Left forelimb (tissue), 1 donor: ENCODE measurements at regions not wholly inside any gene's neighbourhood (a gene's known extent, or its start where the extent isn't known, plus 50 kb on each side); places are given as distances from the start of the nearest gene placed in this dataset.
"Not testable (repeated sequence)": the region's sequence is repeated elsewhere in the genome, so short reads cannot be mapped to it uniquely, and the experiment has no call there.

Experiments used
- DNase-seq: peaks from one replicate; pipeline ENCODE4 v3.0.0-alpha.2; 2018; ENCODE audit warnings: low spot score

DNA sequence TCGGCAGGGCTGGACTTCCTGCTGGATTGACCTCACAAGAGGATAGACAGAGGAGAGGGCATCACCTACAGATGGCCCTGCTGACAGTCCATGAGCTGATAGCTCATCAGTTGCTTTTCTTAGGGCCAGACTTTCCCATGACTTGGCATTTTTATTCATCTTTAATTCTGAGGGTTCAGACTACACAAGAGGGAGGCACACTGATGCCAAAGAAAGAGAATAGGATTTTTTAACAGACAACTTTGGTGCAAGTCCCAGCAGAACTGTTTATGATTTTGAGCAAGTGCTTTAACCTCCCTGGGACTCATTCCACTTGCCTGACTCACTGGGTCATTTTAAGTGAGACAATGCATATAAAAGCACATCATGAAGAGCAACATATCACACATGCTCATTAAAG is 299.2 kb downstream of the INSIG2 start:
- DNase-seq: no peak

DNA sequence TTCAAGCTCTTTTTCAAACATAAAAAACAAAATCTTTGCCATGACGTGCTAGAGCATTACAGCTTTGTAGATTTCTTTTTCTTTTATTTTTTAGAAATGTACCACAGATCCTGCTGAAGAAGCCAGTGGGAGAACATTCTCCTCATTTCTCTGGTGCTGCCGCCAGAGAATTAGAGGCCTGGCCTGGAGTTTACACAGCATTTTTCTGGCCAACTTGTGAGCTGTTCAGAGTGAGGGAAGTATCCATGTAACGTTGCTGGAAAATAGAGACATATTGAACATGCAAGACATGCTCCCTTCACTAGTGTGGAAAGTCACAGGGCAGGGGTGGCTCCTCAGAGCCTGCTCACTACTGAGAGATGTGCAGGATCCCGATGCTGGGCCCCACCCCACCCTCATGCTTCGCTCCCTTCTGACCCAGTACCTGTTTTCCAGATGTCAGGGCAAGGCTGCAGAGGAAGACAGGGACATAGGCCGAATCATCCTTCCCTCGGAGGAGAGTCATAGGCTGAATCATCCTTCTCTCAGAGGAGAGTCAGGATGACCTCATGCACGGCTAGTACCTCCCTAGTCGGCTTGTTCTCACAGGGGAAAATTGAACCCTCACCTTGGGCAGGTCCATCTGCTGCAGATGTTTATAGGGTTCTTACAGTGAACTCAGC is 298.5 kb downstream of the INSIG2 start:
- no peak for DNase-seq

DNA sequence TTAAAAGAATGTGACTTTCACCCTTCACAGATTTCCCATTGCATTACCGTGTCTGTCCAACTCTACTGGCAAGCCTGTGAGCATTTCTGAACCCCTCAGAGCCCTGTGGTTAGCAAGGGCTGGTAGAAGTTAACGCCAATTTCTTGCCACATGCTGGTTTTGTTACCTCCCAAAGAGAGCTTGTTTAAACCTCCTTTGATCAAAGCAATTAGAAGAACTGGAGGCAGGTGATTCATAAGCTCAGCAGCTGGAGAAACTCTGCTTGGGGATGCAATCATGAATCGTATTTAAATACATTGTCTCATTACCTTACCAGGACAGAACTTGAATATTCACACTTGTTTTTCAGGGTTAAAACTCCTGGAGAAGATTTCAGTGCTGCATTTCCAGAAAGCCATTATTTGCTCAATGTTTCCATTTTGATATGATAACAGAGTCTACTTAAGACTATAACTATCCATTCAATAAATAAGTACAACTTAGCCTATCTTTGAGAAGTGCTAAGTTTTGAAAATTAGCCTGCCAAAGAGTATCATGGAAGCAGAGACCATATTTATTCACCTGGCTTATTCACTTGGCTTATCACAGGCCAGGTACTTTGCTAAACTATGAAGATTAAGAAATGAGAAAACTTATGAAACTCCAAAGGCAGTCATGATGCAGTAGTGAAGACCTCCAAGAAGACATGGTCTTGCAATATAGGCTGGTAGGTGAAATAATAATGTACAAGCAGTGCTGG is 292.8 kb downstream of the INSIG2 start:
- no peak for DNase-seq

DNA sequence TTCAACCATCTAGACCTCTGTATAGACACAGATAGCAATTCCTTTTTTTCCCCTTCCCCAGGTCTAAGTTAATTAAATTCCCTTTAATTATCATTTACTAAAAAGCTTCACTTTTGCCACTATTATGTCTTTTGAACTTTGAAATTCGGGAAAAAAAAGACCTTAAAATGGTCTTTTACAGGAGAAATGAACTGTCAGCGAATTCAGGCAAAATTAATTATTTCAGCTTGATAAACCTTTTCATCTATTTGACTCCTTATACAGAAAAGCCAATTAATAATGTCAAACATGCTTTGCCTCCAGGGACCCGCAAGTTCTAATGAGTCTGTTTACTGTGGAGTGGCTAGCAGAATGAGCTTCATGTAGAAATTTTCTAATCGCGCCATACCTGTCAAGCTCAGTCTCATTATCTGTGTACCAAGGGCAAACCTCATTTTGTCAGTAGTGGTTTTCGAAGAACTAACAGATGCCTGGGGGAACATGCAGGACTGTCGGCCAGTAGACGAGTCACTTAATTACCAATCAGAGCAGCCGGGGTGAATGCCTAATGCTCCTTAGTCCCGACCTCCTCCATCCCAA is 287.7 kb downstream of the INSIG2 start:
- no peak for DNase-seq

DNA sequence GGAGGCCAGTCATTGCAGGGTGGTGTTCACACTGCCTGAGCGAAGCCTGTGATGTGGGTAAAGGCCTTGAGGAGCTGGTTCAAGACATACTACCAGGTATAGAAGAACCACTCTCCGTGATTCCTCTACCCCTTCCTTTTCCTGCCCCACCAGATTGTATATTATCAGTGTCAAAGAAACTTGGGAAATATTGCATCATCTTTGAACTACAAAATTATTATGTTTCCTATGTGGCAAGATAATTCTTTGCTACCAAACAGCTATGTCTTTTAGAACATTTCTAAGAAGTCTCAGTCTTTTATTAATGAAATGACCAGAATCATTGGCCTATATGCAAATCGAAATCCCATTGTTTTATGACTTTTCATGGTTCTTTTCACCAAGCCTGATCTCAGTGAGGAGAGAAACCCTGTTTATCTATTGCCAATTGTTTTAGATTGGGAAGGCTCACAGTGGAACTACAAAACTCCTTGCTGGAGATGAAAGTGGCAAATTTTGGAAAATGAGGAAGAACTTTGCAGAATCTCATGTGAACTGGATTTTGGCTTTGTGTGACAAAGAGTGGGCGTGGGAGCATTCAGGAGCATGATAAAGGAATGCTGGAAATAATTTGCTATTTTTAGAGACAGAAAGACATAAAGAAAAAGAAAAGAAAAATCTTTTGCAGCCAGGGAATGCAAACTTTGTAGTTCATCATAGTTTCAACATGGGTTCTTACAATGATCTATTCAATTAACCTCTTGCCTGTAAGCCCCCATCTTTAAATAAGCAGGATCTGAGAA is 286.9 kb downstream of the INSIG2 start:
- DNase-seq: no peak

DNA sequence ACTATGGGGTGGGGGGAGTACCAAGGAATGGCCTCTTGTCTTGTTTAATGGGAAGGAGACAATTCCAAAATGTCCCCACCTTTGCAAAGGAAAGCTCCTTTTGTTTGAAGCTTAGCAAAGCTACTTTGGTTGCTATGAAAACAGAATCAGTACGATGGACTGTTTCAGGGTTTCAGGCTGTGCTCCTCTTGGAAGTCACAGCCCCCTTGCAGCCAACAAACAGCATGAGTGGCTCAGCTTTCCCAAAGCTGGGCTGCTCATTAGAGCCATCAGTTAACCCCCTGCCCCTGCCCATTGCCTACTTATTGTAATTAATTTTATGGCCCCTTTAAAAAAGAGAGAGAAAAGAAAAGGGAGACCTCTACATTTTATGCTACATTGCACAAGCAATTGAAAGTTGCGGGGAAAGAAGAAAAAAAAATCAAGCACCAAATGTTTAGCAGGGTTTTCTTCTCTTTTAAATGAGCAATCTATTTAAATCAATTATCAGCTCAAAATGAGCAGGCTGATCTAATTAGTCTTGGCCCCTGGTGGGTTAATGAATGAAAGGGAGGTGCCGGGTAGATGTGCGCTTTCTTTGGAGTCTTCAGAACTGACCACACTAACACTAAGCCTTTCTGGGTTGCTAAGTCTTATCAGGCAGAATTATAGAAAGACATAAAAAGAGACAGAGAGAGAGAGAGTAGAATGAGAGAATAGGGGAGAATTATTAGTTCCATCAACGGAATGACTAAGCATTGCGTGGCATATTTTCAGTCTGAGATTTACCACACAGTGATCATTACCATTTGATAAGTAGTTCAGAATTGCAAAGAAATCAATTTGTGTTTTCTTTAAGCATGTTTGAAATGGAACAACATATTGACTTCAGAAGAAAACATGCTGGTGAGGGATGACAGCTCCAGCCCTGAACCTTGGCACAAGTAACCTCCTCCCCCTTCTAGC is 284.9 kb downstream of the INSIG2 start:
- DNase-seq: no peak

DNA sequence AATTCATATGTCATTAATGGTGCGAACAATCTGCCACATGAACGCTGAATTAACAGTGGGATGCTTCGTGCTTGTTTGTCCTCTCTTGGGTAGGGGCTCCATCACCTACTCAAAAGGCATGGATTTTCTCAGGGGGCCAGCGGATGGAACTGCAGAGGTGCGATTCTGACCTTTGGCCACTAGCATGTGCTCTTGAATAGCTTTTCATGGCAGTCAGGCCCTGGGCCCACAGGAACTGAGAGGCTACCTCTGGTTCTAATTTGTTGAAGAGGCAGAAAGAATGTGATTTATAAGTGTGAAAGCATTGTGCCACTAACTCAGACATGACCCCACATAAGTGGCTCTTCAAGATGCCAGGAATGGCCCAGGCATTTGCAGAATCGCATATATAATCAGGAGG is 283.2 kb downstream of the INSIG2 start:
- DNase-seq: no peak

DNA sequence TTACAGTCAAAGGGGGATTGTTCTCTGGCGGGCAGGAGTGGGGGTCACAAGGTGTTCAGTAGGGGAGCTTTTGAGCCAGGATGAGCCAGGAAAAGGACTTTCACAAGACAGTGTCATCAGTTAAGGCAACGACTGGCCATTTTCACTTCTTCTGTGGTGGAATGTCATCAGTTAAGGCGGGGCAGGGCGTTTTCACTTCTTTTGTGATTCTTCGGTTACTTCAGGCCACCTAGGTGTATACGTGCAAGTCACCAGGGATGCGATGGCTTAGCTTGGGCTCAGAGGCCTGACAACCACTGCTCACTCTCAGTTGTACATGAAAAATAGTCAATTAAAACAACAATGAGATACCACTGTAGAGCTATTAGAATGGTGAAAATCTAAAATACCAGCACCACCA is 281.2 kb downstream of the INSIG2 start:
- not testable (repeated sequence) for DNase-seq

DNA sequence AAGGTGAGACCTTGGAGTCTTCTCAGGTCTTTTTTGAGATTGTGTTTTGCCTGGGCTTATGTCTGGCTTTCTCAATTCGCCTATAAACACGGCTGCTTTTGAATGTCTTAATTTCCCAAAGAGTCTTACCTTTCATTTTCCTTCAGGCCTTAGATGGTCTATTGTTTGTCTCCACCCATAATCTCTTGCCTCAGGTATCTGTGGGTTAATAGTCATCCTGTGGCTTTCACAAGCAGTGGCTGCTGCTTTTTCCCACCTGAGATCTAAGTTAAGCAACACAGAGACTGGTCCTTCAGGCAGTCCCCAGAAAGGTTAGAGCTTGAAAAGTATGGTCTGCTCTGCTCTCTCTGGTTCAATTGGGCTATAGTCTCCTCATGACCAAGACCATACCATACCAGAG is 275.3 kb downstream of the INSIG2 start:
- no peak for DNase-seq

DNA sequence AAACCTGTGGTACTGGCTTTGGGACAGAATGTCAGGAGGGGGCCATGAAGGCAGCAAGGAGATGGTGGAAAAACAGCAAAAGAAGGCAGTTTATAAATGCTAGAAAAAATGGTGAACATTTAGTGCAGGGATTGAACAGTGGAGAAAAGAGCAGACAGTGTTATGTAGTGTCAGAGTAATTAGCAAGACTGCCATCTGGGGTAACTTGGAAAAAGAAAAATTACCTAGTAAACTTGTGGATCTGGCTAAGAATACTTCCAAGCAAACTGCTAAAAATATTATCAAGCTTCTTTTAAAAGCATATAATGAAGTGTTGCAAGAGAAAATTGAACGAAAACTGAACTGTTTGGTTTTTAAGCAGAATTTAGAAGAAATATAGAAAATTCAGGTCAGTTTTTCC is 267.8 kb downstream of the INSIG2 start:
- no peak for DNase-seq

DNA sequence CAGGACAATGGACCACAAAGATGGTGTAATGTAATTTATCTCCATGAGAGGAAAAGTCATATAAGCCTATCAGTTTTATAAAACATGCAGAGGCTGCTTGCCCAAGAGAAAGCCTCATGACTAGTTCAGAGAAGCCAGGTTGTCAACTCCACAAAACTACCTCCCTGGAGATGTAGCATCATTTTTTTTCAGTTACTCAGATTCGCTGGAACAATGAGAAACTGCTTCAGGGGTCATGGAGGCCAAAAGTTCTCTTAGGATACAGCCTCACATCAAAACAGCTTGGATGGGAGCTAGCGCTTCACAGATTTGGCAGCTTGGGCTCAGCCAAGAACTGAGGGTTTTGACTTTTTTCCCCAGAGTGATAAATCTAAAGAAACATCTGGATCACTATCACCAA is 263.5 kb downstream of the INSIG2 start:
- no peak for DNase-seq

DNA sequence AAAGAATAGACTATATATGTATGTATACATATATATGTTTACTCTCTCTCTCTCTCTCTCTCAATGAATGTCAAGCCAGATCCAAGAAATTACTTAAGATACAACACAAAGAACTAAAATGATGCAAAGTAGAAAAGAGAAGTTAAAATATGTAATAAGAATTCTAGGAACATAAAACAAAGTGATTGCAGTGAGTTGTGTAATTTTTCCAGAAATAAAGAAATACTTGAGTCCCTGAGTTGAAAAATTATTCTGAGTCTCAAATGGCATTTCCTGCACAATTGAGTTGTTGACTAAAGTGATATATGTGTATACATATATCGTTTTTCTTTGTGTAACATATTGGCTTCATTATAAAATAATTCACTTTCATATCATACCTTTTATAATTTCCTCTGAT is 262.4 kb downstream of the INSIG2 start:
- DNase-seq: no peak

DNA sequence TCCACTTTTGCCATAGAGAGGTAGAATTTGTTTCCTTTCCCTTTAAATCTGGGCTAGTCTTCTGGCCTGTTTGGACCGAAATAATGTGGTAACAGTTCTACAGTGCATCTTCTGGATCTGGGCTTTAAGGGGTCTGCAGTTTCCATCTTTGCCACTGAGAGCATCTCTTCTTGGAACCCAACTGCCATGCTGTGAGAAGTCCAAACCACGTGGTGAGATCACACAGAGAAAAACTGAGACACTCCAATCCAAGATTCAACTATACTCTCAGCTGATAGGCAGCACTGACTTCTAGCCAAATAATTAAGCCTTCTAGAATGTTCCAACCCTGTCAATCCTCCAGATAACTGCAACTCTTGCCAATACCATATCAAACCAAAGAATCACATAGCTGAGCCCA is 261.1 kb downstream of the INSIG2 start:
- no peak for DNase-seq

DNA sequence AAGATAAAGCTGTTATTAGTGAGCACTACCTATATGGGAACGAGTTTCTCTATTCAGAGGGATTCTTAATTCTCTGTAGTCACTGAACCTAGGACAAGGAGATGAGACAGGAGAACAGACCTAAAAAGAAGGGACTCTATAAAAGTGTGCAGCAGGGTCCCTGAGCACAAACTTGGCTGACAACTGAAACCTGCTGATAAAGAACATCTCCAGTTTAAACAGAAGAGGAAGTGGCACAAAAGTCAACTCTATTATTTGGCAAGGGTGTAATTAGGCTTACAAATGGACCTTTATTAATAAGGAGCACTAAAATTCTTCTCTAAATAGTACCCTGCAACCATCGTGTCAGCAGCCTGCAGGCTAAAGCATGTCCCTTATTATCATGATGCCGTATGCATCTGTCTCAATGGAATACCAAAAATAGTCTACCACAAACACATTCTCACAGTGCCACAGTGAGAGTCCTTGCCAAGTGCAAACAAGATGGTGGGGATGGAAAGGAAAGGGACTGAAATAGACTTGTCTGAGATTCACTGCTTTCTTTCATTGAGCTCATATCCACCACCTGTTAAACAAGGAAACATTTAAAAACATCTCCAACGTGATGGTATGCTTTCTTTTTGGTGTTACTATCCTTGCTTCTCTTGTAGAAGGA is 260.2 kb downstream of the INSIG2 start:
- no peak for DNase-seq

DNA sequence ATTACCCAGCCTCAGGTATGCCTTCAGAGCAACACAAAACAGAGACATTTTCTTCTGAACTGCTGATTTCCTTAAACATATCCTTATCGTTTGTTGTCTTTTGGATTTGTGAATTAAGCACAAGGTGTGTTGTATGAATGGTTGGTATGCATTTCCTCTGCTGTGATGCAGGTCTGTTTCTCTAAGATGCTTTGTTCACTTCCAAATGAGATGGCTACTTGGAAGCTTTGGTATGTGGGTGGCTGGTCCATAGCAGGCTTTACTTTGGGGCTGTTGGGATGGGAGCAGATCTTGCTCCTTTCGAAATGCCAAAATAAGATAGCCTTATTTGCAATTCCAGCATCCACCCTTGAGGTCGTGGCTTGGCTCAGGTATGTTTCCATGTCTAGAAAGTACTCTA is 257.2 kb downstream of the INSIG2 start:
- DNase-seq: no peak

DNA sequence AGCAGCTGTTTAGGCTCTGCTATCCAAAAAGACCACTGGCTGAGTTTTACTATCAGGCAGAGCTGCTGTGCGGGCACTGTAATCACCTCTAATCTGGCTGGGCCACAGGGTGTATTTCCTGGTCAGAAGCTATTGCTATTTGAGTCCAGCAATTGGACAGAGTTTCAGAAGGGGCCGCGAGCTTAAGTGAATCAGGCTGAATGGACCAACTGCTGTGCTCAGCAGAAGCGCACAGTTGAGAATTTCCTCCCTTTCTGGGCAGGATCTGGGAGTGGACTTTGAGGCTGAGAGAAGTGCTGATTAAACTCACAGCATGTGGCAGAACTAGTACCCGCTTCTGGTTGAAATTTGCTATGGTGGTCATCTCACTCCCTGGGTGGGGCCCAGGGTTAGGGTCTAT is 251.8 kb downstream of the INSIG2 start:
- DNase-seq: no peak

DNA sequence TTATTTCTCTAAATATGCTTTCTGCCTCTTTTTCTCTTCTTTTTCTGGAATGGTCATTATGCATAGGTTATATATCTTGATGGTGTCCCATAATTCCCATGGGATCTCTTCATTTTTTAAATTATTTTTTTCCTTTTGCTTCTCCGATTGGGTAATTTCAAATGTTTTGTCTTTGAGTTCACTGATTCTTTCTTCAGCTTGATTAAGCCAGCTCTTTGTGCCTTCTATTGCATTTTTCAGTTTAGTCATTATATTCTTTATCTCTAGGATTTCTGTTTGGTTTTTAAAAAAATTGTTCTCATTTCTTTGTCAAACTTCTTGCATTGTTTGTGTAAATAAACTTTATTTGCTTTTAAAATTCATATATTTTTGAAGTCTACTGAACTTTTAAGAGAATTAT is 251.1 kb downstream of the INSIG2 start:
- no peak for DNase-seq

DNA sequence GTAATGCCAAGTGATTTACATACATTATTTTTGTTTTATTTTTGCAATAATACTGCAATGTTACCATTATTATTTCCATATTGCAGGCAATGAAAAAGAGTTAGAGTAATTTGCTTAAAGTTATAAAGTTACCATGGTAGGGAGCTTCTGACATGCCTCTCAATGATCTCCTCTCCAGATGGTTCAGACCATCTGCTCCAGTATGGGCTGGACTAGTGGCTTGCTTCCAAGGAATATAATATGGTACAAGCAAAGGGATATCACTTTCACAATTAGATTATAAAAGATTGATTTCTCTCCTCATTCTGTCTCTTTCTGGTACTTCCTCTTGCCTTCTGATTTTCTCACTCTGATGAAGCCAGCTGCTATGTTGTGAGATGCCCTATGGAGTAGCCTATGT is 245.4 kb downstream of the INSIG2 start:
- no peak for DNase-seq

DNA sequence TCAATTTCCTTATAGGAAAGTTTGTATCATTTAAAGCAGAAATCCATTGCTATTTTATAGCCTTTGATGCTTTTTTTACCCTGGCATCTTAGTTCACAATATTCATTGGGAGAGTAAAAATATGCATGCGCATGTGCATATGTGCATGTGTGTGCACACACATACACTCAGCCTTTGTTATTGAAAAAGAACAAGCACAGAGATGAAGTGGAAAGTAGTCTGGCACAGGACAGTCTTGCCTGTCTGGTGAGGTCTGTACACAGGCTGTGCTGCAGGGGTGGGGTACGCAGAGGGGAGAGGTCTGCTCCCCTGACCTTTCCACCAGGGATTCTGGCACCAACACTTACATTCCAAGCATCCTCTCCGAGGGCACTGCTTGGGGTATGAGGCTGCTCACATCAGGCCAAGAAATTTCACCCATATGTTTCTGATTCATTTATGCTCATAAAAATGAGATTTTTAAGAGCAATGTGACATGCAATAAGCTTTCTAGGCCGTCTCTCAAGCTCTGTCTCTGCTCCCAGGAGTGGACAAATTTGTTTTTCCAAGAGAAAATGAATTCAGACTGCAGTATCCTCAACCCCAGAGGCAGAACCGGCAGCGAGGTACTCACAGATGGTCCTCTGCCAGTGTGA is 237.2 kb downstream of the INSIG2 start:
- no peak for DNase-seq

DNA sequence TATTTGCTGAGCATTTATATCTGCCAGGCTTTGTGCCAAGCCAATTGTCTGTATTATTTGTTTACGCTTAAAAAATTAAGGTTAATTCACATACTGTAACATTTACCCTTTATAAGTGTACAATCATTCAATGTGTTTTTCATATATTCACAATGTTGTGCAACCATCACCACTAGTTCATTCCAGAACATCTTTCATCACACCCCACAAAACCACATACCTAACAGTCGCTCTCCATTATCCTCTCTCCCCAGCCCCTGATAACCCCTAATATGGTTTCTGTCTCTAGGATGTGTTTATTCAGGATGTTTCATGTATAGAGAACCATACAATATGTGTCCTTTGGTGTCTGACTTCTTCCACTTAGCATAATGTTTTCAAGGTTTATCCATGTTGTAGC is 234.1 kb downstream of the INSIG2 start:
- DNase-seq: no peak
